GM12878 (cell line): ENCODE measurements at regions not wholly inside any gene's neighbourhood (a gene's known extent, or its start where the extent isn't known, plus 50 kb on each side); places are given as distances from the start of the nearest gene placed in this dataset.

Experiments
- ATAC-seq: fragments of 200-7000 bp; cut with Tn5 transposase; 3 replicates; pipeline ENCODE4 v1.9.1; 2020; ENCODE audit warnings: mild to moderate bottlenecking, moderate library complexity
- BruUV-seq: library from RNA; stranded (reverse); fragments of 400-500 nt; replicated peaks from 2 replicates; lab custom pipeline; 2021; lab: Mats Ljungman, UMichigan
- CTCF ChIA-PET: fragments of 300-600 bp; sonication (Branson Sonifier 250); formaldehyde crosslinking; extraction: SDS; loops from one replicate; lab custom pipeline; 2021; ENCODE audit warnings: inconsistent platforms; lab: Yijun Ruan, JAX
- POLR2A ChIA-PET: fragments of 350-600 bp; formaldehyde crosslinking; extraction: SDS; loops from one replicate; lab custom pipeline; 2021; ENCODE audit warnings: inconsistent platforms; lab: Charles Lee
- RAD21 ChIA-PET: fragments of 300-600 bp; sonication (Branson Sonifier 250); formaldehyde crosslinking; loops from one replicate; lab custom pipeline; 2023; ENCODE audit warnings: antibody characterized with exemption; ENCODE audit not compliant: unreplicated experiment; lab: Charles Lee
- SMC1A ChIA-PET: fragments of 300-600 bp; sonication (Branson Sonifier 250); formaldehyde crosslinking; loops from one replicate; lab custom pipeline; 2023; ENCODE audit not compliant: unreplicated experiment, uncharacterized antibody; lab: Charles Lee
- DNase-seq: peaks from one replicate; pipeline ENCODE4 v3.0.0-alpha.2; 2011; ENCODE audit warnings: low read depth, low spot score
- FAIRE-seq: peaks from 3 replicates; lab custom pipeline; 2011; peaks lifted over from hg19 to GRCh38; lab: Jason Lieb, UNC
- H2AFZ ChIP-seq: 2 replicates; pipeline ENCODE4 v1.6.0; 2011; ENCODE audit warnings: low read depth, low read length, control low read depth; ENCODE audit not compliant: control insufficient read depth
- H3K27ac ChIP-seq: 2 replicates; pipeline ENCODE4 v1.5.1; 2011; ENCODE audit warnings: control low read depth; ENCODE audit not compliant: control insufficient read depth, insufficient read depth
- H3K27me3 ChIP-seq, 2 experiments: replicated peaks in 1 of 2; 2 replicates each; pipeline versions ENCODE4 v1.6.0 to v1.6.1; 2011; ENCODE audit warnings: low read length in 1 of 2; ENCODE audit not compliant: control insufficient read depth in 2 of 2, insufficient read depth in 2 of 2
- H3K36me3 ChIP-seq, 2 experiments: 2 replicates each; pipeline ENCODE4 v1.5.1; 2011; ENCODE audit warnings: low read length in 1 of 2; ENCODE audit not compliant: control insufficient read depth in 2 of 2, insufficient read depth in 2 of 2
- H3K4me1 ChIP-seq: 2 replicates; pipeline ENCODE4 v1.6.1; 2011; ENCODE audit warnings: mild to moderate bottlenecking, low read length, moderate library complexity, mixed read lengths; ENCODE audit not compliant: control insufficient read depth, insufficient read depth
- H3K4me2 ChIP-seq: 2 replicates; pipeline ENCODE4 v1.6.0; 2011; ENCODE audit warnings: control low read depth; ENCODE audit not compliant: control insufficient read depth, insufficient read depth
- H3K4me3 ChIP-seq: fragments of 200-600 bp; sonication (generic); 2 replicates; pipeline ENCODE4 v1.5.1; 2016
- H3K79me2 ChIP-seq: 2 replicates; pipeline ENCODE4 v1.6.0; 2011; ENCODE audit warnings: low read length; ENCODE audit not compliant: control insufficient read depth, insufficient read depth
- H3K9ac ChIP-seq: 2 replicates; pipeline ENCODE4 v1.8.0; 2011; ENCODE audit warnings: low read length, control low read depth, mixed read lengths; ENCODE audit not compliant: control insufficient read depth, insufficient read depth
- H3K9me3 ChIP-seq: replicated peaks from 3 replicates; pipeline ENCODE4 v1.5.1; 2011; ENCODE audit warnings: mild to moderate bottlenecking, low read length; ENCODE audit not compliant: control insufficient read depth, insufficient read depth
- H4K20me1 ChIP-seq: 2 replicates; pipeline ENCODE4 v1.6.0; 2011; ENCODE audit not compliant: control insufficient read depth, insufficient read depth
- CHD4 ChIP-seq: fragments of 200-600 bp; sonication (generic); IDR thresholded peaks from 2 replicates; pipeline ENCODE4 v1.6.1; 2016; ENCODE audit warnings: mild to moderate bottlenecking
- EED ChIP-seq: sonication (generic); IDR thresholded peaks from 2 replicates; pipeline ENCODE4 v1.6.1; 2016; ENCODE audit warnings: antibody characterized with exemption, low read depth
- EZH2 ChIP-seq: IDR thresholded peaks from 2 replicates; pipeline ENCODE4 v1.6.1; 2012; ENCODE audit warnings: low read depth, mild to moderate bottlenecking, control low read depth, inconsistent platforms, low read length, borderline replicate concordance; ENCODE audit not compliant: control insufficient read depth
- IKZF1 ChIP-seq: fragments of 450-650 bp; conservative IDR thresholded peaks from 2 replicates; pipeline ENCODE4 v1.6.1; 2017; ENCODE audit warnings: antibody characterized with exemption, mild to moderate bottlenecking
- NR2C1 ChIP-seq: fragments of 450-650 bp; IDR thresholded peaks from 2 replicates; pipeline ENCODE4 v1.6.1; 2017; ENCODE audit warnings: antibody characterized with exemption, mild to moderate bottlenecking, moderate library complexity
- RELB ChIP-seq: fragments of 450-650 bp; IDR thresholded peaks from 2 replicates; pipeline ENCODE4 v1.6.1; 2017; ENCODE audit warnings: low read depth, mild to moderate bottlenecking, moderate library complexity
- REST ChIP-seq: IDR thresholded peaks from 2 replicates; pipeline ENCODE4 v1.6.1; 2012; ENCODE audit warnings: mild to moderate bottlenecking, low read depth, low read length
- SMARCA5 ChIP-seq: fragments of 450-650 bp; IDR thresholded peaks from 2 replicates; pipeline ENCODE4 v1.6.1; 2017; ENCODE audit warnings: mild to moderate bottlenecking
- YBX1 ChIP-seq: fragments of 450-650 bp; IDR thresholded peaks from 2 replicates; pipeline ENCODE4 v1.6.1; 2016; ENCODE audit warnings: antibody characterized with exemption
- ZBTB4 ChIP-seq: fragments of 450-650 bp; formaldehyde crosslinking; IDR thresholded peaks from 2 replicates; pipeline ENCODE4 v1.4.0; 2022; ENCODE audit warnings: mild to moderate bottlenecking, moderate library complexity
- ZBTB40 ChIP-seq: fragments of 450-650 bp; IDR thresholded peaks from 2 replicates; pipeline ENCODE4 v1.6.1; 2016; ENCODE audit warnings: mild to moderate bottlenecking, moderate library complexity, borderline replicate concordance
- ZNF384 ChIP-seq: IDR thresholded peaks from 2 replicates; pipeline ENCODE4 v1.6.1; 2012; ENCODE audit warnings: low read depth, mild to moderate bottlenecking, low read length, improper control_type of control experiment, borderline replicate concordance
- ZSCAN29 ChIP-seq: fragments of 450-650 bp; IDR thresholded peaks from 2 replicates; pipeline ENCODE4 v1.6.1; 2017; ENCODE audit warnings: mild to moderate bottlenecking, moderate library complexity
- WGBS: methylation state at CpG from one replicate; pipeline ENCODE4 v1.1.6; 2016; ENCODE audit warnings: low lambda C conversion rate; ENCODE audit not compliant: insufficient replicate concordance, insufficient coverage; ENCODE audit errors: missing lambda C conversion rate; 5-methylcytosine and 5-hydroxymethylcytosine counted together
- in situ Hi-C: fragments of 300-500 bp; cut with MboI; formaldehyde crosslinking; loops from 9 replicates; pipeline ENCODE4 v1.14.3; 2018; ENCODE audit warnings: mixed read lengths
- intact Hi-C: fragments of 100-400 bp; cut with micrococcal nuclease; formaldehyde crosslinking; loops from one replicate; pipeline ENCODE4 v1.14.2; 2022; ENCODE audit not compliant: unreplicated experiment

- Histone ChIP-seq H3K9me3 (no peaks in the 10 kb centered on the region; the same call in 2 of the 3 replicates), H3K79me2 (no peaks in the 10 kb centered on the region), H3K36me3 (no peaks in the 10 kb centered on the region), H3K4me3 (no peak overlapping the region), H3K9ac (no peak overlapping the region), H4K20me1 (no peaks in the 10 kb centered on the region), H3K4me2 (no peak overlapping the region), H3K4me1 (no peaks in the 10 kb centered on the region), H2AFZ (no peak overlapping the region), H3K27ac (no peak overlapping the region), H3K27me3 (no peaks in the 10 kb centered on the region)
- no TSS peak for BruUV-seq
- ChIA-PET RAD21 (no interaction called here), SMC1A (interaction anchor here (1.1 kb wide), 1 partner anchor 11 kb away, joined by 3 read pairs; no protein-coding TSS in a partner anchor), CTCF (no interaction called here), POLR2A (no interaction called here)
- FAIRE-seq (no peak), DNase-seq (no peak), ATAC-seq (no peak)
- in situ Hi-C loops (no loop called here), intact Hi-C loops (no loop called here)
- WGBS, result 59% methylated on average over 2 of the region's 2 CpGs
- TF ChIP-seq RELB, result no peak
- no peak for TF ChIP-seq ZBTB40
- no peak for TF ChIP-seq EED
- TF ChIP-seq IKZF1, result no peak
- TF ChIP-seq EZH2, result no peak
- no peak for TF ChIP-seq YBX1
- TF ChIP-seq CHD4, result no peak
- TF ChIP-seq REST, result no peak
- no peak for TF ChIP-seq ZBTB4 (CRISPR knock-in tag)
- no peak for TF ChIP-seq SMARCA5
- no peak for TF ChIP-seq ZSCAN29
- no peak for TF ChIP-seq NR2C1
- TF ChIP-seq ZNF384, result no peak
These were observed 128.8 kb upstream of the NR2F2 start for GRCh38 chr15:96201696-96202095.
